ENCODE measurements at regions not wholly inside any gene's neighbourhood (a gene's known extent, or its start where the extent isn't known, plus 50 kb on each side); places are given as distances from the start of the nearest gene placed in this dataset.

- no peak for TF ChIP-seq CTCF (IDR thresholded peaks at IDR 0.05)
- TF ChIP-seq POLR2A (IDR thresholded peaks at IDR 0.05), result no peak
These were observed 362.3 kb upstream of the GOLIM4 start for GRCh38 chr3:168457954-168458539.
